H1 (cell line): ENCODE measurements at regions not wholly inside any gene's neighbourhood (a gene's known extent, or its start where the extent isn't known, plus 50 kb on each side); places are given as distances from the start of the nearest gene placed in this dataset.

Experiments
- CTCF ChIA-PET: fragments of 300-600 bp; sonication (Branson Sonifier 250); formaldehyde crosslinking; loops from one replicate; lab custom pipeline; 2021; ENCODE audit not compliant: partially characterized antibody; lab: Charles Lee
- POLR2A ChIA-PET: fragments of 300-600 bp; sonication (Branson Sonifier 250); formaldehyde crosslinking; loops from one replicate; lab custom pipeline; 2021; ENCODE audit warnings: inconsistent platforms; ENCODE audit not compliant: partially characterized antibody; lab: Charles Lee
- DNase-seq, 2 experiments: peaks; one replicate each; pipeline versions ENCODE4 v3.0.0 to v3.0.0-alpha.2; 2010 to 2022; ENCODE audit warnings: low spot score in 2 of 2, low read depth in 1 of 2, mixed read lengths in 1 of 2
- FAIRE-seq: peaks from 2 replicates; lab custom pipeline; 2011; peaks lifted over from hg19 to GRCh38; lab: Jason Lieb, UNC
- H2AFZ ChIP-seq: 2 replicates; pipeline ENCODE4 v1.8.1; 2012; ENCODE audit warnings: low read length, inconsistent platforms
- H2AK5ac ChIP-seq: 2 replicates; pipeline ENCODE4 v1.6.1; 2013; ENCODE audit warnings: low read depth, low read length
- H2BK120ac ChIP-seq: replicated peaks from 2 replicates; pipeline ENCODE3; 2013; ENCODE audit warnings: low read depth, low read length, inconsistent platforms
- H2BK12ac ChIP-seq: 2 replicates; pipeline ENCODE4 v1.6.1; 2013; ENCODE audit warnings: low read depth, low read length
- H2BK15ac ChIP-seq: 2 replicates; pipeline ENCODE4 v1.6.1; 2013; ENCODE audit warnings: low read length
- H2BK20ac ChIP-seq: 2 replicates; pipeline ENCODE4 v1.6.1; 2013; ENCODE audit warnings: low read length
- H2BK5ac ChIP-seq: 2 replicates; pipeline ENCODE4 v1.6.1; 2013; ENCODE audit warnings: low read depth, low read length
- H3K14ac ChIP-seq: 2 replicates; pipeline ENCODE4 v1.6.1; 2013; ENCODE audit warnings: inconsistent platforms; ENCODE audit not compliant: insufficient read length
- H3K18ac ChIP-seq: 2 replicates; pipeline ENCODE4 v1.6.1; 2013; ENCODE audit warnings: low read length; ENCODE audit errors: extremely low read depth
- H3K23ac ChIP-seq: 2 replicates; pipeline ENCODE4 v1.6.1; 2013; ENCODE audit warnings: inconsistent platforms; ENCODE audit not compliant: insufficient read length
- H3K23me2 ChIP-seq: 2 replicates; pipeline ENCODE4 v1.6.1; 2013; ENCODE audit warnings: low read depth, low read length
- H3K27ac ChIP-seq: 2 replicates; pipeline ENCODE4 v1.6.1; 2011; ENCODE audit warnings: low read depth, low read length, inconsistent platforms
- H3K27me3 ChIP-seq, 4 experiments: replicated peaks in 1 of 4; 1 replicate in 1 of 4; 2 replicates in 3 of 4; pipeline versions ENCODE4 v1.6.1 to v1.8.1; 2011 to 2013; ENCODE audit warnings: low read length in 3 of 4, mild to moderate bottlenecking in 3 of 4, inconsistent platforms in 2 of 4, mixed read lengths in 2 of 4, moderate library complexity in 1 of 4; ENCODE audit not compliant: control insufficient read depth in 3 of 4, insufficient read depth in 3 of 4; ENCODE audit errors: extremely low read depth in 1 of 4
- H3K36me3 ChIP-seq, 4 experiments: 2 replicates each; pipeline versions ENCODE4 v1.6.1 to v1.8.1; 2011 to 2013; ENCODE audit warnings: mild to moderate bottlenecking in 4 of 4, low read length in 3 of 4, moderate library complexity in 2 of 4, control low read depth in 1 of 4, inconsistent platforms in 1 of 4; ENCODE audit not compliant: insufficient read depth in 4 of 4, control insufficient read depth in 2 of 4
- H3K4ac ChIP-seq: replicated peaks from 2 replicates; pipeline ENCODE3; 2013; ENCODE audit warnings: low read length, low read depth, mixed read lengths, inconsistent platforms; ENCODE audit not compliant: insufficient read length
- H3K4me1 ChIP-seq, 4 experiments: replicated peaks in 1 of 4; 1 replicate in 1 of 4; 2 replicates in 3 of 4; pipeline versions ENCODE4 v1.6.1 to v1.8.1; 2011 to 2013; ENCODE audit warnings: low read length in 3 of 4, inconsistent platforms in 2 of 4, mixed read lengths in 1 of 4; ENCODE audit not compliant: insufficient read depth in 4 of 4, control insufficient read depth in 3 of 4
- H3K4me2 ChIP-seq, 2 experiments: 2 replicates each; pipeline versions ENCODE4 v1.6.1 to v1.8.1; 2011 to 2013; ENCODE audit warnings: low read depth in 2 of 2, low read length in 2 of 2, control low read depth in 1 of 2, inconsistent platforms in 1 of 2, mild to moderate bottlenecking in 1 of 2; ENCODE audit not compliant: insufficient read depth in 1 of 2
- H3K4me3 ChIP-seq, 4 experiments: fragments of 200-600, 300-600 bp in 1 of 4; sonication (generic), shearing (Covaris generic), sonication (Bioruptor Twin) in 1 of 4; 2 replicates each; pipeline versions ENCODE4 v1.5.1 to v1.8.1; 2011 to 2016; ENCODE audit warnings: low read length in 4 of 4, low read depth in 3 of 4, control low read depth in 2 of 4, inconsistent platforms in 2 of 4, mild to moderate bottlenecking in 2 of 4, mixed read lengths in 1 of 4, moderate library complexity in 1 of 4; ENCODE audit not compliant: insufficient read depth in 2 of 4; ENCODE audit errors: extremely low read depth in 1 of 4
- H3K56ac ChIP-seq: replicated peaks from 2 replicates; pipeline ENCODE3; 2013; ENCODE audit warnings: low read depth, mild to moderate bottlenecking, mixed read lengths, low read length, inconsistent platforms; ENCODE audit not compliant: insufficient read length
- H3K79me1 ChIP-seq: 2 replicates; pipeline ENCODE4 v1.6.1; 2013; ENCODE audit warnings: low read depth, low read length, control low read depth
- H3K79me2 ChIP-seq, 2 experiments: 2 replicates each; pipeline versions ENCODE4 v1.6.1 to v1.8.1; 2012 to 2013; ENCODE audit warnings: low read length in 2 of 2, mild to moderate bottlenecking in 2 of 2, inconsistent platforms in 1 of 2; ENCODE audit not compliant: insufficient read depth in 2 of 2, control insufficient read depth in 1 of 2
- H3K9ac ChIP-seq, 4 experiments: replicated peaks in 1 of 4; 1 replicate in 1 of 4; 2 replicates in 3 of 4; pipeline versions ENCODE4 v1.6.1 to v1.8.1; 2011 to 2013; ENCODE audit warnings: low read depth in 3 of 4, low read length in 3 of 4, control low read depth in 2 of 4, mild to moderate bottlenecking in 2 of 4, moderate library complexity in 2 of 4, inconsistent platforms in 1 of 4; ENCODE audit errors: extremely low read depth in 1 of 4
- H3K9me3 ChIP-seq, 2 experiments: 2 replicates each; pipeline versions ENCODE4 v1.6.1 to v1.8.1; 2012 to 2013; ENCODE audit warnings: mild to moderate bottlenecking in 2 of 2, moderate library complexity in 2 of 2, control low read depth in 1 of 2, inconsistent platforms in 1 of 2, low read depth in 1 of 2, low read length in 1 of 2, mixed read lengths in 1 of 2; ENCODE audit not compliant: insufficient read depth in 2 of 2
- H4K20me1 ChIP-seq, 2 experiments: replicated peaks in 1 of 2; 2 replicates each; pipeline versions ENCODE3 to v1.8.1; 2011 to 2013; ENCODE audit warnings: inconsistent platforms in 2 of 2, low read length in 2 of 2, mild to moderate bottlenecking in 1 of 2; ENCODE audit not compliant: insufficient read depth in 2 of 2, control insufficient read depth in 1 of 2
- H4K5ac ChIP-seq: 2 replicates; pipeline ENCODE4 v1.6.1; 2013; ENCODE audit warnings: low read length, low read depth, mixed read lengths, inconsistent platforms; ENCODE audit not compliant: insufficient read length
- H4K8ac ChIP-seq: 2 replicates; pipeline ENCODE4 v1.8.0; 2013; ENCODE audit warnings: mild to moderate bottlenecking, moderate library complexity, low read length, inconsistent platforms; ENCODE audit not compliant: insufficient read depth; ENCODE audit errors: extremely low read depth
- H4K91ac ChIP-seq: replicated peaks from 2 replicates; pipeline ENCODE3; 2013; ENCODE audit warnings: low read length, mixed read lengths, inconsistent platforms; ENCODE audit not compliant: insufficient read length
- ATF3 ChIP-seq: IDR thresholded peaks from 2 replicates; pipeline ENCODE4 v1.6.1; 2011; ENCODE audit warnings: low read depth, mild to moderate bottlenecking, low read length; ENCODE audit not compliant: insufficient read depth
- CREB1 ChIP-seq: IDR thresholded peaks from 2 replicates; pipeline ENCODE4 v1.6.1; 2012; ENCODE audit warnings: inconsistent platforms
- TBP ChIP-seq: IDR thresholded peaks from 2 replicates; pipeline ENCODE4 v1.6.1; 2011; ENCODE audit warnings: low read depth, low read length, improper control_type of control experiment

GRCh38 chr6:95687839-95688238 is 110.5 kb downstream of the MANEA start:
- Histone ChIP-seq H3K4me2 (no peak overlapping the region), H3K36me3 (no peaks in the 10 kb centered on the region), H3K18ac (no peak overlapping the region), H3K4me3 (no peak overlapping the region), H2BK20ac (no peak overlapping the region), H2BK12ac (no peak overlapping the region), H3K56ac (no peak overlapping the region), H3K27ac (no peak overlapping the region), H3K9ac (no peak overlapping the region), H4K20me1 (no peaks in the 10 kb centered on the region), H3K14ac (no peak overlapping the region), H2BK5ac (no peak overlapping the region), H2BK15ac (no peak overlapping the region), H4K8ac (no peak overlapping the region), H4K5ac (no peak overlapping the region), H3K27me3 (peaks cover 0 to 1% (median 0%) of the 10 kb centered on the region in 4 experiments; a peak in 1 of 7 replicates), H4K91ac (no peak overlapping the region), H3K79me2 (no peaks in the 10 kb centered on the region), H3K9me3 (no peaks in the 10 kb centered on the region), H2BK120ac (no peak overlapping the region), H3K79me1 (no peaks in the 10 kb centered on the region)
- DNase-seq, result no peak
- POLR2A ChIA-PET, result no interaction called here
- no peak for FAIRE-seq
- TF ChIP-seq CREB1, result no peak
- TF ChIP-seq TBP, result no peak
- no peak for TF ChIP-seq ATF3
- TF ChIP-seq, all 59 proteins: peak for 0
- H3K23ac ChIP-seq, result no peak overlapping the region
- H2AK5ac ChIP-seq, result no peak overlapping the region
- CTCF ChIA-PET, result interaction anchor here (0.8 to 1.2 kb wide), 3 partner anchors 179 to 597 kb away, joined by 3 read pairs; no protein-coding TSS in a partner anchor
- no peak overlapping the region for H2AFZ ChIP-seq
- no peaks in the 10 kb centered on the region for H3K23me2 ChIP-seq
- no peak overlapping the region for H3K4ac ChIP-seq
- H3K4me1 ChIP-seq, result peaks cover 0 to 8% (median 2%) of the 10 kb centered on the region in 4 experiments; a peak in 5 of 7 replicates
